ENCODE measurements at regions not wholly inside any gene's neighbourhood (a gene's known extent, or its start where the extent isn't known, plus 50 kb on each side); places are given as distances from the start of the nearest gene placed in this dataset.

DNA sequence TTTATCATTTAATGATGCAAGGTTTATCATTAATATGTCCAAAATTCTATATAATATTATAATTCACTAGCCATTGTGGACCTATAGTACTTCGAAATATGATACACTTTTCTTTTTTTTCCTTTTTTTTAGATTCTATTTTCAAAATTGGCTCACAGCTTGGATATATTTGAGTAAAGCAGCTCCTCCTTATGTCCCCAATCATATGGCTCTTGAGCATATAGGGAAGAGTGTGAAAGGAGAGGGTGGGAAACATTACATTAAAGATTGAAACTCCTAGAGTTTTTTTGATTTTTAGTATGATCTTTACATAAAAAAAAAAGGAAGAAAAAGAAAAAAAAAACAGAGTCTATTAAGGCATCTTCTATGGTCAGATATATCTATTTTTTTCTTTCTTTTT is 457.9 kb downstream of the RIT2 start:
- Histone ChIP-seq H4K20me1 (replicated peaks; ENCODE audit: control insufficient read depth, insufficient read depth, low read length) (no peaks in the 10 kb centered on the region), H3K9me3 (replicated peaks; ENCODE audit: control insufficient read depth, insufficient read depth, low read depth, low read length) (no peaks in the 10 kb centered on the region), H3K79me2 (ENCODE audit: control insufficient read depth, insufficient read depth, low read length) (no peaks in the 10 kb centered on the region), H3K4me2 (ENCODE audit: insufficient read depth, low read length) (no peak overlapping the region), H3K9me1 (ENCODE audit: control insufficient read depth, insufficient read depth, low read length) (no peaks in the 10 kb centered on the region), H2AFZ (ENCODE audit: low read depth, low read length) (no peak overlapping the region), H3K27ac (ENCODE audit: extremely low read depth, low read depth, low read length) (no peak overlapping the region), H3K4me3 (no peak overlapping the region), H3K4me1 (replicated peaks in 1 of 2; ENCODE audit: control insufficient read depth in 2 of 2, insufficient read depth in 2 of 2, low read length in 2 of 2) (no peaks in the 10 kb centered on the region), H3K27me3 (ENCODE audit: control insufficient read depth in 2 of 2, insufficient read depth in 2 of 2, low read length in 2 of 2) (no peaks in the 10 kb centered on the region), H3K9ac (ENCODE audit: insufficient read depth in 1 of 2, low read depth in 2 of 2, low read length in 2 of 2) (no peak overlapping the region), H3K36me3 (ENCODE audit: control insufficient read depth, insufficient read depth, low read length) (no peaks in the 10 kb centered on the region)
- in situ Hi-C loops (cut with MboI): no loop called here
- no peak for DNase-seq (ENCODE audit: extremely low read depth in 1 of 4, low spot score in 3 of 4)
- BruUV-seq (replicated peaks): no TSS peak
- ATAC-seq: no peak
- FAIRE-seq: no peak
- intact Hi-C loops (cut with micrococcal nuclease): no loop called here
- 10% methylated on average over 1 of the region's 1 CpG for whole genome bisulfite sequencing (ENCODE audit: insufficient coverage, low coverage, missing lambda C conversion rate)
- ChIA-PET CTCF (ENCODE audit: low intra/inter-chr PET ratio) (no interaction called here), POLR2A (no interaction called here)
- TF ChIP-seq, protein P1, sequence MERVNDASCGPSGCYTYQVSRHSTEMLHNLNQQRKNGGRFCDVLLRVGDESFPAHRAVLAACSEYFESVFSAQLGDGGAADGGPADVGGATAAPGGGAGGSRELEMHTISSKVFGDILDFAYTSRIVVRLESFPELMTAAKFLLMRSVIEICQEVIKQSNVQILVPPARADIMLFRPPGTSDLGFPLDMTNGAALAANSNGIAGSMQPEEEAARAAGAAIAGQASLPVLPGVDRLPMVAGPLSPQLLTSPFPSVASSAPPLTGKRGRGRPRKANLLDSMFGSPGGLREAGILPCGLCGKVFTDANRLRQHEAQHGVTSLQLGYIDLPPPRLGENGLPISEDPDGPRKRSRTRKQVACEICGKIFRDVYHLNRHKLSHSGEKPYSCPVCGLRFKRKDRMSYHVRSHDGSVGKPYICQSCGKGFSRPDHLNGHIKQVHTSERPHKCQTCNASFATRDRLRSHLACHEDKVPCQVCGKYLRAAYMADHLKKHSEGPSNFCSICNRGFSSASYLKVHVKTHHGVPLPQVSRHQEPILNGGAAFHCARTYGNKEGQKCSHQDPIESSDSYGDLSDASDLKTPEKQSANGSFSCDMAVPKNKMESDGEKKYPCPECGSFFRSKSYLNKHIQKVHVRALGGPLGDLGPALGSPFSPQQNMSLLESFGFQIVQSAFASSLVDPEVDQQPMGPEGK (CRISPR knock-in tag; IDR thresholded peaks at IDR 0.05; ENCODE audit: borderline replicate concordance): no peak
- no peak for TF ChIP-seq TRIM28 (IDR thresholded peaks at IDR 0.05)
- TF ChIP-seq, protein P2, sequence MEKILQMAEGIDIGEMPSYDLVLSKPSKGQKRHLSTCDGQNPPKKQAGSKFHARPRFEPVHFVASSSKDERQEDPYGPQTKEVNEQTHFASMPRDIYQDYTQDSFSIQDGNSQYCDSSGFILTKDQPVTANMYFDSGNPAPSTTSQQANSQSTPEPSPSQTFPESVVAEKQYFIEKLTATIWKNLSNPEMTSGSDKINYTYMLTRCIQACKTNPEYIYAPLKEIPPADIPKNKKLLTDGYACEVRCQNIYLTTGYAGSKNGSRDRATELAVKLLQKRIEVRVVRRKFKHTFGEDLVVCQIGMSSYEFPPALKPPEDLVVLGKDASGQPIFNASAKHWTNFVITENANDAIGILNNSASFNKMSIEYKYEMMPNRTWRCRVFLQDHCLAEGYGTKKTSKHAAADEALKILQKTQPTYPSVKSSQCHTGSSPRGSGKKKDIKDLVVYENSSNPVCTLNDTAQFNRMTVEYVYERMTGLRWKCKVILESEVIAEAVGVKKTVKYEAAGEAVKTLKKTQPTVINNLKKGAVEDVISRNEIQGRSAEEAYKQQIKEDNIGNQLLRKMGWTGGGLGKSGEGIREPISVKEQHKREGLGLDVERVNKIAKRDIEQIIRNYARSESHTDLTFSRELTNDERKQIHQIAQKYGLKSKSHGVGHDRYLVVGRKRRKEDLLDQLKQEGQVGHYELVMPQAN (IDR thresholded peaks at IDR 0.05; ENCODE audit: borderline replicate concordance): no peak
- TF ChIP-seq, protein P3, sequence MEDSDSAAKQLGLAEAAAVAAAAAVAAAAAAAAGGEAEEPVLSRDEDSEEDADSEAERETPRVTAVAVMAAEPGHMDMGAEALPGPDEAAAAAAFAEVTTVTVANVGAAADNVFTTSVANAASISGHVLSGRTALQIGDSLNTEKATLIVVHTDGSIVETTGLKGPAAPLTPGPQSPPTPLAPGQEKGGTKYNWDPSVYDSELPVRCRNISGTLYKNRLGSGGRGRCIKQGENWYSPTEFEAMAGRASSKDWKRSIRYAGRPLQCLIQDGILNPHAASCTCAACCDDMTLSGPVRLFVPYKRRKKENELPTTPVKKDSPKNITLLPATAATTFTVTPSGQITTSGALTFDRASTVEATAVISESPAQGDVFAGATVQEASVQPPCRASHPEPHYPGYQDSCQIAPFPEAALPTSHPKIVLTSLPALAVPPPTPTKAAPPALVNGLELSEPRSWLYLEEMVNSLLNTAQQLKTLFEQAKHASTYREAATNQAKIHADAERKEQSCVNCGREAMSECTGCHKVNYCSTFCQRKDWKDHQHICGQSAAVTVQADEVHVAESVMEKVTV (CRISPR knock-in tag; IDR thresholded peaks at IDR 0.05): no peak
- TF ChIP-seq, protein P4, sequence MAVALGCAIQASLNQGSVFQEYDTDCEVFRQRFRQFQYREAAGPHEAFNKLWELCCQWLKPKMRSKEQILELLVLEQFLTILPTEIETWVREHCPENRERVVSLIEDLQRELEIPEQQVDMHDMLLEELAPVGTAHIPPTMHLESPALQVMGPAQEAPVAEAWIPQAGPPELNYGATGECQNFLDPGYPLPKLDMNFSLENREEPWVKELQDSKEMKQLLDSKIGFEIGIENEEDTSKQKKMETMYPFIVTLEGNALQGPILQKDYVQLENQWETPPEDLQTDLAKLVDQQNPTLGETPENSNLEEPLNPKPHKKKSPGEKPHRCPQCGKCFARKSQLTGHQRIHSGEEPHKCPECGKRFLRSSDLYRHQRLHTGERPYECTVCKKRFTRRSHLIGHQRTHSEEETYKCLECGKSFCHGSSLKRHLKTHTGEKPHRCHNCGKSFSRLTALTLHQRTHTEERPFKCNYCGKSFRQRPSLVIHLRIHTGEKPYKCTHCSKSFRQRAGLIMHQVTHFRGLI (CRISPR knock-in tag; IDR thresholded peaks at IDR 0.05): no peak
